H1 (cell line): ENCODE measurements at regions not wholly inside any gene's neighbourhood (a gene's known extent, or its start where the extent isn't known, plus 50 kb on each side); places are given as distances from the start of the nearest gene placed in this dataset.
A peak's percentile ranks its signal among the peaks of the same experiment; 100 is the strongest.

Source experiments
- CTCF ChIA-PET: fragments of 300-600 bp; sonication (Branson Sonifier 250); formaldehyde crosslinking; loops from one replicate; lab custom pipeline; 2021; ENCODE audit not compliant: partially characterized antibody; lab: Charles Lee
- POLR2A ChIA-PET: fragments of 300-600 bp; sonication (Branson Sonifier 250); formaldehyde crosslinking; loops from one replicate; lab custom pipeline; 2021; ENCODE audit warnings: inconsistent platforms; ENCODE audit not compliant: partially characterized antibody; lab: Charles Lee
- DNase-seq, 2 experiments: peaks; one replicate each; pipeline versions ENCODE4 v3.0.0 to v3.0.0-alpha.2; 2010 to 2022; ENCODE audit warnings: low spot score in 2 of 2, low read depth in 1 of 2, mixed read lengths in 1 of 2
- FAIRE-seq: peaks from 2 replicates; lab custom pipeline; 2011; peaks lifted over from hg19 to GRCh38; lab: Jason Lieb, UNC
- H2AFZ ChIP-seq: 2 replicates; pipeline ENCODE4 v1.8.1; 2012; ENCODE audit warnings: low read length, inconsistent platforms
- H2AK5ac ChIP-seq: 2 replicates; pipeline ENCODE4 v1.6.1; 2013; ENCODE audit warnings: low read depth, low read length
- H2BK120ac ChIP-seq: replicated peaks from 2 replicates; pipeline ENCODE3; 2013; ENCODE audit warnings: low read depth, low read length, inconsistent platforms
- H2BK12ac ChIP-seq: 2 replicates; pipeline ENCODE4 v1.6.1; 2013; ENCODE audit warnings: low read depth, low read length
- H2BK15ac ChIP-seq: 2 replicates; pipeline ENCODE4 v1.6.1; 2013; ENCODE audit warnings: low read length
- H2BK20ac ChIP-seq: 2 replicates; pipeline ENCODE4 v1.6.1; 2013; ENCODE audit warnings: low read length
- H2BK5ac ChIP-seq: 2 replicates; pipeline ENCODE4 v1.6.1; 2013; ENCODE audit warnings: low read depth, low read length
- H3K14ac ChIP-seq: 2 replicates; pipeline ENCODE4 v1.6.1; 2013; ENCODE audit warnings: inconsistent platforms; ENCODE audit not compliant: insufficient read length
- H3K18ac ChIP-seq: 2 replicates; pipeline ENCODE4 v1.6.1; 2013; ENCODE audit warnings: low read length; ENCODE audit errors: extremely low read depth
- H3K23ac ChIP-seq: 2 replicates; pipeline ENCODE4 v1.6.1; 2013; ENCODE audit warnings: inconsistent platforms; ENCODE audit not compliant: insufficient read length
- H3K23me2 ChIP-seq: 2 replicates; pipeline ENCODE4 v1.6.1; 2013; ENCODE audit warnings: low read depth, low read length
- H3K27ac ChIP-seq: 2 replicates; pipeline ENCODE4 v1.6.1; 2011; ENCODE audit warnings: low read depth, low read length, inconsistent platforms
- H3K27me3 ChIP-seq, 4 experiments: replicated peaks in 1 of 4; 1 replicate in 1 of 4; 2 replicates in 3 of 4; pipeline versions ENCODE4 v1.6.1 to v1.8.1; 2011 to 2013; ENCODE audit warnings: low read length in 3 of 4, mild to moderate bottlenecking in 3 of 4, inconsistent platforms in 2 of 4, mixed read lengths in 2 of 4, moderate library complexity in 1 of 4; ENCODE audit not compliant: control insufficient read depth in 3 of 4, insufficient read depth in 3 of 4; ENCODE audit errors: extremely low read depth in 1 of 4
- H3K36me3 ChIP-seq, 4 experiments: 2 replicates each; pipeline versions ENCODE4 v1.6.1 to v1.8.1; 2011 to 2013; ENCODE audit warnings: mild to moderate bottlenecking in 4 of 4, low read length in 3 of 4, moderate library complexity in 2 of 4, control low read depth in 1 of 4, inconsistent platforms in 1 of 4; ENCODE audit not compliant: insufficient read depth in 4 of 4, control insufficient read depth in 2 of 4
- H3K4ac ChIP-seq: replicated peaks from 2 replicates; pipeline ENCODE3; 2013; ENCODE audit warnings: low read length, low read depth, mixed read lengths, inconsistent platforms; ENCODE audit not compliant: insufficient read length
- H3K4me1 ChIP-seq, 4 experiments: replicated peaks in 1 of 4; 1 replicate in 1 of 4; 2 replicates in 3 of 4; pipeline versions ENCODE4 v1.6.1 to v1.8.1; 2011 to 2013; ENCODE audit warnings: low read length in 3 of 4, inconsistent platforms in 2 of 4, mixed read lengths in 1 of 4; ENCODE audit not compliant: insufficient read depth in 4 of 4, control insufficient read depth in 3 of 4
- H3K4me2 ChIP-seq, 2 experiments: 2 replicates each; pipeline versions ENCODE4 v1.6.1 to v1.8.1; 2011 to 2013; ENCODE audit warnings: low read depth in 2 of 2, low read length in 2 of 2, control low read depth in 1 of 2, inconsistent platforms in 1 of 2, mild to moderate bottlenecking in 1 of 2; ENCODE audit not compliant: insufficient read depth in 1 of 2
- H3K4me3 ChIP-seq, 4 experiments: fragments of 200-600, 300-600 bp in 1 of 4; sonication (generic), shearing (Covaris generic), sonication (Bioruptor Twin) in 1 of 4; 2 replicates each; pipeline versions ENCODE4 v1.5.1 to v1.8.1; 2011 to 2016; ENCODE audit warnings: low read length in 4 of 4, low read depth in 3 of 4, control low read depth in 2 of 4, inconsistent platforms in 2 of 4, mild to moderate bottlenecking in 2 of 4, mixed read lengths in 1 of 4, moderate library complexity in 1 of 4; ENCODE audit not compliant: insufficient read depth in 2 of 4; ENCODE audit errors: extremely low read depth in 1 of 4
- H3K56ac ChIP-seq: replicated peaks from 2 replicates; pipeline ENCODE3; 2013; ENCODE audit warnings: low read depth, mild to moderate bottlenecking, mixed read lengths, low read length, inconsistent platforms; ENCODE audit not compliant: insufficient read length
- H3K79me1 ChIP-seq: 2 replicates; pipeline ENCODE4 v1.6.1; 2013; ENCODE audit warnings: low read depth, low read length, control low read depth
- H3K79me2 ChIP-seq, 2 experiments: 2 replicates each; pipeline versions ENCODE4 v1.6.1 to v1.8.1; 2012 to 2013; ENCODE audit warnings: low read length in 2 of 2, mild to moderate bottlenecking in 2 of 2, inconsistent platforms in 1 of 2; ENCODE audit not compliant: insufficient read depth in 2 of 2, control insufficient read depth in 1 of 2
- H3K9ac ChIP-seq, 4 experiments: replicated peaks in 1 of 4; 1 replicate in 1 of 4; 2 replicates in 3 of 4; pipeline versions ENCODE4 v1.6.1 to v1.8.1; 2011 to 2013; ENCODE audit warnings: low read depth in 3 of 4, low read length in 3 of 4, control low read depth in 2 of 4, mild to moderate bottlenecking in 2 of 4, moderate library complexity in 2 of 4, inconsistent platforms in 1 of 4; ENCODE audit errors: extremely low read depth in 1 of 4
- H3K9me3 ChIP-seq, 2 experiments: 2 replicates each; pipeline versions ENCODE4 v1.6.1 to v1.8.1; 2012 to 2013; ENCODE audit warnings: mild to moderate bottlenecking in 2 of 2, moderate library complexity in 2 of 2, control low read depth in 1 of 2, inconsistent platforms in 1 of 2, low read depth in 1 of 2, low read length in 1 of 2, mixed read lengths in 1 of 2; ENCODE audit not compliant: insufficient read depth in 2 of 2
- H4K20me1 ChIP-seq, 2 experiments: replicated peaks in 1 of 2; 2 replicates each; pipeline versions ENCODE3 to v1.8.1; 2011 to 2013; ENCODE audit warnings: inconsistent platforms in 2 of 2, low read length in 2 of 2, mild to moderate bottlenecking in 1 of 2; ENCODE audit not compliant: insufficient read depth in 2 of 2, control insufficient read depth in 1 of 2
- H4K5ac ChIP-seq: 2 replicates; pipeline ENCODE4 v1.6.1; 2013; ENCODE audit warnings: low read length, low read depth, mixed read lengths, inconsistent platforms; ENCODE audit not compliant: insufficient read length
- H4K8ac ChIP-seq: 2 replicates; pipeline ENCODE4 v1.8.0; 2013; ENCODE audit warnings: mild to moderate bottlenecking, moderate library complexity, low read length, inconsistent platforms; ENCODE audit not compliant: insufficient read depth; ENCODE audit errors: extremely low read depth
- H4K91ac ChIP-seq: replicated peaks from 2 replicates; pipeline ENCODE3; 2013; ENCODE audit warnings: low read length, mixed read lengths, inconsistent platforms; ENCODE audit not compliant: insufficient read length
- CTCF ChIP-seq, 3 experiments: IDR thresholded peaks; 1 replicate in 2 of 3; 2 replicates in 1 of 3; pipeline versions ENCODE4 v1.5.1 to v1.6.1; 2011; ENCODE audit warnings: low read length in 3 of 3, mild to moderate bottlenecking in 3 of 3, inconsistent platforms in 2 of 3, low read depth in 1 of 3, moderate library complexity in 1 of 3; ENCODE audit not compliant: insufficient read depth in 1 of 3; ENCODE audit errors: control extremely low read depth in 1 of 3
- KDM1A ChIP-seq: fragments of 200-600, 300-600 bp; sonication (generic); IDR thresholded peaks from 2 replicates; pipeline ENCODE4 v1.7.1; 2016; ENCODE audit warnings: mild to moderate bottlenecking, low read length, borderline replicate concordance
- RAD21 ChIP-seq, 2 experiments: IDR thresholded peaks in 1 of 2; conservative IDR thresholded peaks in 1 of 2; 2 replicates each; pipeline ENCODE4 v1.6.1; 2011; ENCODE audit warnings: low read depth in 2 of 2, low read length in 2 of 2, improper control_type of control experiment in 1 of 2, inconsistent platforms in 1 of 2, mild to moderate bottlenecking in 1 of 2, moderate library complexity in 1 of 2
- WGBS, 2 experiments: shearing (Covaris generic) in 1 of 2; methylation state at CpG; one replicate each; pipeline versions ENCODE4 v1.1.6 to v1.1.7; 2013 to 2015; ENCODE audit warnings: low lambda C conversion rate in 2 of 2, mixed read lengths in 2 of 2, inconsistent platforms in 1 of 2, low coverage in 1 of 2, missing lambda C conversion rate in 1 of 2; ENCODE audit not compliant: insufficient replicate concordance in 2 of 2, insufficient coverage in 1 of 2, insufficient read length in 1 of 2; ENCODE audit errors: extremely low coverage in 1 of 2, missing lambda C conversion rate in 1 of 2; 5-methylcytosine and 5-hydroxymethylcytosine counted together

- Histone ChIP-seq H4K8ac (no peak overlapping the region), H3K4me2 (no peak overlapping the region), H3K4me1 (peaks cover 0 to 7% (median 1%) of the 10 kb centered on the region in 4 experiments; a peak in 1 of 7 replicates), H2AFZ (no peak overlapping the region), H3K27me3 (peaks cover 0 to 3% (median 1%) of the 10 kb centered on the region in 4 experiments; a peak in 3 of 7 replicates), H2BK20ac (no peak overlapping the region), H2BK120ac (no peak overlapping the region), H3K36me3 (no peaks in the 10 kb centered on the region), H2BK12ac (no peak overlapping the region), H2AK5ac (no peak overlapping the region), H3K27ac (no peak overlapping the region), H3K56ac (no peak overlapping the region), H4K5ac (no peak overlapping the region), H3K23ac (no peak overlapping the region), H3K14ac (no peak overlapping the region), H2BK5ac (no peak overlapping the region), H3K18ac (no peak overlapping the region), H4K20me1 (no peaks in the 10 kb centered on the region), H3K4me3 (no peak overlapping the region), H2BK15ac (no peak overlapping the region), H3K79me1 (no peaks in the 10 kb centered on the region), H4K91ac (no peak overlapping the region), H3K4ac (no peak overlapping the region), H3K79me2 (no peaks in the 10 kb centered on the region), H3K9me3 (no peaks in the 10 kb centered on the region), H3K23me2 (peaks cover 4% of the 10 kb centered on the region; the same call in 1 of the 2 replicates), H3K9ac (no peak overlapping the region)
- TF ChIP-seq CTCF (IDR thresholded peaks at IDR 0.05; ENCODE audit: control extremely low read depth in 1 of 3, insufficient read depth in 1 of 3, low read depth in 1 of 3, low read length in 3 of 3) (peak in 2 of 3 experiments; percentile 21 to 48; a peak in 2 of 4 replicates), KDM1A (no peak), RAD21 (IDR thresholded peaks at IDR 0.05 in 1 of 2, conservative IDR thresholded peaks at IDR 0.05 in 1 of 2; ENCODE audit: low read depth in 2 of 2, low read length in 2 of 2) (peak; percentile 35 to 45)
- no peak for FAIRE-seq
- POLR2A ChIA-PET: no interaction called here
- CTCF ChIA-PET: interaction anchor here (0.6 to 3.9 kb wide), 20 partner anchors 8 to 1237 kb away, joined by 3 to 30 read pairs (median 4); no protein-coding TSS in a partner anchor
- DNase-seq: no peak
- 71% methylated on average over 3 of the region's 3 CpGs; no CpG with 5 or more reads in 1 of the 2 experiments for WGBS, 2 experiments
These were observed 292.7 kb upstream of the G2E3 start for GRCh38 chr14:30266290-30266689.
